Stomach smooth muscle (tissue), 2 donors: ENCODE measurements at regions not wholly inside any gene's neighbourhood (a gene's known extent, or its start where the extent isn't known, plus 50 kb on each side); places are given as distances from the start of the nearest gene placed in this dataset.
"Not testable (repeated sequence)": the region's sequence is repeated elsewhere in the genome, so short reads cannot be mapped to it uniquely, and the experiment has no call there.

Source experiments
- H3K27ac ChIP-seq: one replicate; pipeline ENCODE4 v1.7.0; 2013; ENCODE audit warnings: mild to moderate bottlenecking, low read length, inconsistent platforms
- H3K27me3 ChIP-seq, 2 donors: one replicate each; pipeline ENCODE4 v1.7.0; 2013; ENCODE audit warnings: low read length in 2 of 2; ENCODE audit not compliant: insufficient read depth in 2 of 2, control insufficient read depth in 1 of 2
- H3K36me3 ChIP-seq, 2 donors: one replicate each; pipeline ENCODE4 v1.7.0; 2013; ENCODE audit warnings: low read length in 2 of 2; ENCODE audit not compliant: control insufficient read depth in 2 of 2, insufficient read depth in 2 of 2
- H3K4me1 ChIP-seq: one replicate; pipeline ENCODE4 v1.7.0; 2013; ENCODE audit warnings: low read length; ENCODE audit not compliant: control insufficient read depth, insufficient read depth
- H3K4me3 ChIP-seq, 2 donors: one replicate each; pipeline ENCODE4 v1.7.0; 2013; ENCODE audit warnings: low read length in 2 of 2
- H3K9ac ChIP-seq, 2 donors: one replicate each; pipeline ENCODE4 v1.7.0; 2013; ENCODE audit warnings: low read length in 2 of 2, mild to moderate bottlenecking in 1 of 2
- H3K9me3 ChIP-seq, 2 donors: one replicate each; pipeline ENCODE4 v1.7.0; 2013; ENCODE audit warnings: low read length in 2 of 2; ENCODE audit not compliant: control insufficient read depth in 2 of 2
- donor health status: healthy.
- donor health status: Pancreatic carcinoma.

DNA sequence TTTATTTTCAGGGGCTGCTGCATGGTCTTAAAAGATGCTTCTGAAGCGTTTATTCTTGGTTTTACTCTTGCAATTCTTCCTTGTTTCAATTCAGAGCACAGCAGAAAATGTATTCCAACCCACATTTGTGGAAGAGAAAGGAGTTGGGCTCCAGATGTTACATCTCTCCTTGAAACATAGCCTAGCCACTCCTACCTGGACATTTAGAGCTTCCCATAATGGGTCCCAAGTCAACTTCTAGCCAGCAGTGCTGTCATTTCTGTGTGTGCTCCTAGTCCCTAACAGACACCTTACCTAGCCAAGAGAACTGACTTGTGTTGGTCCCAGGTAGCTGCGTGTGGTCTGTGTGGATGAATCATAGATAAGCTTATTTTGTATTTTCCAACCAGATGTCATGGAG lies 61.2 kb upstream of the ANKRD55 start:
- no peaks in the 10 kb centered on the region for H3K4me1 ChIP-seq
- no peak overlapping the region for H3K4me3 ChIP-seq
- H3K27me3 ChIP-seq: no peaks in the 10 kb centered on the region
- H3K36me3 ChIP-seq: no peaks in the 10 kb centered on the region
- no peaks in the 10 kb centered on the region for H3K9me3 ChIP-seq
- no peak overlapping the region for H3K9ac ChIP-seq
- no peak overlapping the region for H3K27ac ChIP-seq

DNA sequence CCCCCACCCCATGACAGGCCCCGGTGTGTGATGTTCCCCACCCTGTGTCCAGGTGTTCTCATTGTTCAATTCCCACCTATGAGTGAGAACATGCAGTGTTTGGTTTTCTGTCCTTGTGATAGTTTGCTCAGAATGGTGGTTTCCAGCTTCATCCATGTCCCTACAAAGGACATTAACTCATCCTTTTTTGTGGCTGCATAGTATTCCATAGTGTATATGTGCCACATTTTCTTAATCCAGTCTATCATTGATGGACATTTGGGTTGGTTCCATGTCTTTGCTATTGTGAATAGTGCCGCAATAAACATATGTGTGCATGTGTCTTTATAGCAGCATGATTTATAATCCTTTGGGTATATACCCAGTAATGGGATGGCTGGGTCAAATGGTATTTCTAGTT lies 59.7 kb upstream of the ANKRD55 start:
- not testable (repeated sequence) for H3K9me3 ChIP-seq, H3K4me3 ChIP-seq, H3K27me3 ChIP-seq, H3K9ac ChIP-seq, H3K4me1 ChIP-seq, H3K36me3 ChIP-seq, H3K27ac ChIP-seq

- Histone ChIP-seq H3K36me3 (no peaks in the 10 kb centered on the region), H3K4me1 (no peaks in the 10 kb centered on the region), H3K9me3 (no peaks in the 10 kb centered on the region), H3K27me3 (no peaks in the 10 kb centered on the region), H3K27ac (no peak overlapping the region), H3K9ac (no peak overlapping the region), H3K4me3 (no peak overlapping the region)
Observed at GRCh38 chr5:56291661-56292374, 58.7 kb upstream of the ANKRD55 start.

GRCh38 chr5:56291079-56291643 lies 58.0 kb upstream of the ANKRD55 start:
- Histone ChIP-seq H3K4me3 (no peak overlapping the region), H3K9ac (no peak overlapping the region), H3K4me1 (no peaks in the 10 kb centered on the region), H3K27ac (no peak overlapping the region), H3K36me3 (no peaks in the 10 kb centered on the region), H3K9me3 (no peaks in the 10 kb centered on the region), H3K27me3 (no peaks in the 10 kb centered on the region)

DNA sequence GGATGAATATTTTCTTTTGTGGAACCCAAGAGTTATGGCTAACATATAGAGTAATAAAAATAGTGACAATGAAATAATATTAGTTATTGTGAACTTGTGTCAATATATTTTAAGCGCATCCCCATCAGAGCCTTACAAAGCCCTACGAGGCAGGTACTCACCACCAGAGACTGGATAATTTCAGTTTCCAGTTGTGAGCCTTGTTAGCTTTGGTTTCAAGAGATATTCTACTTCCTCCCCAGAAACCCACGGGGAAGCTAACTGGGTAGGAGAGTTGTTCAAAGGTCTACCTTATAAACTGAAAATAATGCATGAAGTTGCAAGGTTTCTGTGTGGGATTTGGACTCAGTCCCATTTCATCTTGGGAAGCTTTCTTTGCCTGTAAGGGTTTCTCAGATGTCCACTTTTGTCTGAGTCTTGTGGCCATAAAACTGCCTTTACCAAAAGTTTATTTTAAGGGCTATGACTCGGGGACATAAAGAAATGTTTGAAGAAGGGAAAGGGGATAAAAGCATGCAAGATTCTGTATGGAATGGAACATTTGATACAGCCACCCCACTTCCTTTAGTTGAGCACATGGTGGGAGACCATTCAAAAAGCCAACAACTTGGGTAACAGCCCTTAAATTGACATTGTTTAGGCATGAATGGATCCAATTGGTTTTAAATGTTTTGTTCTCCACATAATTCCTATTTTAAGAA lies 57.4 kb upstream of the ANKRD55 start:
- Histone ChIP-seq H3K9me3 (no peaks in the 10 kb centered on the region), H3K4me3 (no peak overlapping the region), H3K27me3 (no peaks in the 10 kb centered on the region), H3K27ac (no peak overlapping the region), H3K36me3 (no peaks in the 10 kb centered on the region), H3K4me1 (no peaks in the 10 kb centered on the region), H3K9ac (no peak overlapping the region)

GRCh38 chr5:56289602-56289987 lies 56.5 kb upstream of the ANKRD55 start:
- Histone ChIP-seq H3K9me3 (no peaks in the 10 kb centered on the region), H3K4me1 (no peaks in the 10 kb centered on the region), H3K27ac (no peak overlapping the region)

DNA sequence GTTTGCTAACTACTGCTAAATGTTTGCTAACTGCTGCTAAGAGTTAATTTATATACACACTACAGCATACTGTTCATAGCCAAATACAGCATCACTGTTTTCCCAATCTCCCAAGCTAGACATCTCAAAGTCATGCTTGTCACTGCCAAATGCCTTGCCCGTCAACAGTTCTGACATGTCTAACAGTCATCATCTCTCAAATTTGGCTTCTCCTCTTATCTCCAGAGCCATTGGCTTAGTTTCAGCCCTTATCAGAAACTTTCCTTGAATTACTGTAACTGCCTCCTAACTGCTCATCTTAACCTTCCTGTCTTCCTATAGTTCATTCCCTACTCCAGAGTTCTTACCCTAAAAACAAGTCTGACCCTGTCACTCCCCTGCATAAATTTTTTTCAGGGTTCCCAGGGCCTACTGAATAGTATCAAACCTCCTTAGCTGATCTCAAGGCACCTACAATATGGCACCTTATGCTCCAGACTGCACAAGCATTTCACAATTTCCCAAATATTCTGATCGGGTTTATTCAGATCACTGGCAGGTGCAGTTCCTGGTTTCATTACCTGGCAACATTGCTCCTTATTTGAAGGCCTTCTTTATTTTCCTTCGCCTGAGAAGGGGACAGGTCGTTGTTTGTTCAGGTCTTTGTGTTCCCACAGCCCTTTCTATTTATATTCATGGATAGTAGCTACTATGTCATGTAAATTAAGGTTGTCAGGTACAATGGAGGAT lies 55.9 kb upstream of the ANKRD55 start:
- Histone ChIP-seq H3K27ac (no peak overlapping the region), H3K4me1 (no peaks in the 10 kb centered on the region), H3K27me3 (no peaks in the 10 kb centered on the region), H3K36me3 (no peaks in the 10 kb centered on the region), H3K9me3 (no peaks in the 10 kb centered on the region), H3K9ac (no peak overlapping the region), H3K4me3 (no peak overlapping the region)

More at GRCh38 chr5:56289602-56289987, 56.5 kb upstream of the ANKRD55 start:
- Histone ChIP-seq H3K4me3 (no peak overlapping the region), H3K27me3 (no peaks in the 10 kb centered on the region), H3K36me3 (no peaks in the 10 kb centered on the region), H3K9ac (no peak overlapping the region)

- Histone ChIP-seq H3K36me3 (no peaks in the 10 kb centered on the region), H3K4me3 (no peak overlapping the region), H3K27me3 (no peaks in the 10 kb centered on the region), H3K27ac (no peak overlapping the region), H3K9me3 (no peaks in the 10 kb centered on the region), H3K9ac (no peak overlapping the region), H3K4me1 (no peaks in the 10 kb centered on the region)
Observed at GRCh38 chr5:56286015-56286884, 53.1 kb upstream of the ANKRD55 start.

DNA sequence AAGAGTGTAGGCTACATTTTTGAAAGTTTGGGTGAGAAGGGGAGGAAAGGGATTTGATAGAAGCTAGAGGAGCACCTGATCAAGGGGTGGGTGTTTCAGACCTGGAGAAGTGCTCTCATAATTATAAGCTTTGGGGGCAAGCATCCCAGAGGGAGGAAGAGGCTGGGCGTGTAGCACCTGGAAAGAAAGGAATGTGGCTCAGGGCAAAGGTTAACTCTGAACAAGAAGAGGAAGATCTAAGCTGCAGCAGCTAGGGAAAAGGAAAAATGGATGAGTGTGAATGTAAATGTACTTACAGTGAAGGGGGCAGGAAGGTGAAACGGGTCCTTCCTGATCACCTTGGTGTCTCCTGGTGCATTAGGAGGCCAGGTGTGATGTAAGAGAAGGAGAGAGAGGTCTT lies 49.8 kb upstream of the ANKRD55 start:
- Histone ChIP-seq H3K27ac (no peak overlapping the region), H3K27me3 (no peaks in the 10 kb centered on the region), H3K36me3 (no peaks in the 10 kb centered on the region), H3K4me1 (peaks cover 13% of the 10 kb centered on the region), H3K9ac (no peak overlapping the region), H3K4me3 (no peak overlapping the region), H3K9me3 (no peaks in the 10 kb centered on the region)
